ENCODE measurements at regions not wholly inside any gene's neighbourhood (a gene's known extent, or its start where the extent isn't known, plus 50 kb on each side); places are given as distances from the start of the nearest gene placed in this dataset.

- no peak for TF ChIP-seq CTCF (IDR thresholded peaks at IDR 0.05)
- intact Hi-C loops (cut with DNase I), result no loop called here
- H3K4me3 ChIP-seq, result no peak overlapping the region
These were observed 148.0 kb upstream of the SLC14A2 start for GRCh38 chr18:45467293-45467692.

GRCh38 chr18:45467945-45468344 is 147.3 kb upstream of the SLC14A2 start:
- TF ChIP-seq CTCF (IDR thresholded peaks at IDR 0.05), result no peak
- no peaks in the 10 kb centered on the region for H3K4me1 ChIP-seq
- intact Hi-C loops (cut with DNase I), result no loop called here
- no peak overlapping the region for H3K4me3 ChIP-seq
- DNase-seq (no peak), ATAC-seq (no peak)
- H3K27ac ChIP-seq, result no peak overlapping the region
- no peaks in the 10 kb centered on the region for H3K27me3 ChIP-seq
- H3K9me3 ChIP-seq, result no peaks in the 10 kb centered on the region
- H3K36me3 ChIP-seq, result no peaks in the 10 kb centered on the region

More at GRCh38 chr18:45467293-45467692, 148.0 kb upstream of the SLC14A2 start:
- DNase-seq, result no peak
- ATAC-seq, result no peak
- Histone ChIP-seq H3K27ac (no peak overlapping the region), H3K9me3 (no peaks in the 10 kb centered on the region), H3K27me3 (no peaks in the 10 kb centered on the region), H3K4me1 (no peaks in the 10 kb centered on the region), H3K36me3 (no peaks in the 10 kb centered on the region)

GRCh38 chr18:45478889-45479288 is 136.4 kb upstream of the SLC14A2 start:
- DNase-seq, result no peak
- ATAC-seq, result no peak
- H3K4me1 ChIP-seq, result no peaks in the 10 kb centered on the region
- H3K36me3 ChIP-seq, result no peaks in the 10 kb centered on the region
- no peak overlapping the region for H3K27ac ChIP-seq
- TF ChIP-seq CTCF (IDR thresholded peaks at IDR 0.05), result no peak
- H3K9me3 ChIP-seq, result no peaks in the 10 kb centered on the region
- H3K27me3 ChIP-seq, result no peaks in the 10 kb centered on the region
- intact Hi-C loops (cut with DNase I), result no loop called here
- no peak overlapping the region for H3K4me3 ChIP-seq

- ATAC-seq (no peak), DNase-seq (no peak)
- Histone ChIP-seq H3K27ac (no peak overlapping the region), H3K9me3 (no peaks in the 10 kb centered on the region), H3K27me3 (no peaks in the 10 kb centered on the region), H3K4me3 (no peak overlapping the region), H3K4me1 (no peaks in the 10 kb centered on the region), H3K36me3 (no peaks in the 10 kb centered on the region)
- intact Hi-C loops (cut with DNase I), result no loop called here
- no peak for TF ChIP-seq CTCF (IDR thresholded peaks at IDR 0.05)
These were observed 134.9 kb upstream of the SLC14A2 start for GRCh38 chr18:45480219-45481015.

- no peak for ATAC-seq
- no peak for DNase-seq
- H3K4me1 ChIP-seq, result no peaks in the 10 kb centered on the region
- no peak overlapping the region for H3K27ac ChIP-seq
- H3K9me3 ChIP-seq, result no peaks in the 10 kb centered on the region
- no peak overlapping the region for H3K4me3 ChIP-seq
- no peak for TF ChIP-seq CTCF (IDR thresholded peaks at IDR 0.05)
- intact Hi-C loops (cut with DNase I), result no loop called here
- H3K36me3 ChIP-seq, result no peaks in the 10 kb centered on the region
- no peaks in the 10 kb centered on the region for H3K27me3 ChIP-seq
These were observed 133.5 kb upstream of the SLC14A2 start for GRCh38 chr18:45481821-45482220.

All from upper lobe of right lung (tissue), 1 donor.